HL-60 (cell line): ENCODE measurements at regions not wholly inside any gene's neighbourhood (a gene's known extent, or its start where the extent isn't known, plus 50 kb on each side); places are given as distances from the start of the nearest gene placed in this dataset.

Experiments used
- DNase-seq, 2 experiments: peaks; one replicate each; pipeline ENCODE4 v3.0.0-alpha.2; 2010 to 2020; ENCODE audit warnings: low read depth in 1 of 2, low spot score in 1 of 2
- H3K27ac ChIP-seq: fragments of 250-450 bp; sonication (Bioruptor Pico); replicated peaks from 2 replicates; pipeline ENCODE4 v1.5.1; 2020; ENCODE audit warnings: mild to moderate bottlenecking, moderate library complexity
- H3K27me3 ChIP-seq: fragments of 250-450 bp; sonication (Bioruptor Pico); 2 replicates; pipeline ENCODE4 v1.5.1; 2021; ENCODE audit warnings: mild to moderate bottlenecking, moderate library complexity; ENCODE audit not compliant: insufficient read depth, poor library complexity, severe bottlenecking
- H3K4me3 ChIP-seq: replicated peaks from 2 replicates; pipeline ENCODE4 v1.5.1; 2011; ENCODE audit warnings: mild to moderate bottlenecking, control low read depth, low read length; ENCODE audit not compliant: insufficient read depth
- CTCF ChIP-seq: IDR thresholded peaks from one replicate; pipeline ENCODE4 v1.5.1; 2011; ENCODE audit warnings: low read length, control low read depth, inconsistent platforms; ENCODE audit not compliant: insufficient read depth
- GABPA ChIP-seq: IDR thresholded peaks from 2 replicates; pipeline ENCODE4 v1.6.1; 2012; ENCODE audit warnings: low read depth
- POLR2AphosphoS5 ChIP-seq: IDR thresholded peaks from 2 replicates; pipeline ENCODE4 v1.6.1; 2012; ENCODE audit warnings: low read depth
- REST ChIP-seq: IDR thresholded peaks from 2 replicates; pipeline ENCODE4 v1.6.1; 2012; ENCODE audit warnings: low read depth; ENCODE audit not compliant: insufficient replicate concordance
- SPI1 ChIP-seq: IDR thresholded peaks from 2 replicates; pipeline ENCODE4 v1.6.1; 2012; ENCODE audit warnings: low read depth, mild to moderate bottlenecking, borderline replicate concordance

DNA sequence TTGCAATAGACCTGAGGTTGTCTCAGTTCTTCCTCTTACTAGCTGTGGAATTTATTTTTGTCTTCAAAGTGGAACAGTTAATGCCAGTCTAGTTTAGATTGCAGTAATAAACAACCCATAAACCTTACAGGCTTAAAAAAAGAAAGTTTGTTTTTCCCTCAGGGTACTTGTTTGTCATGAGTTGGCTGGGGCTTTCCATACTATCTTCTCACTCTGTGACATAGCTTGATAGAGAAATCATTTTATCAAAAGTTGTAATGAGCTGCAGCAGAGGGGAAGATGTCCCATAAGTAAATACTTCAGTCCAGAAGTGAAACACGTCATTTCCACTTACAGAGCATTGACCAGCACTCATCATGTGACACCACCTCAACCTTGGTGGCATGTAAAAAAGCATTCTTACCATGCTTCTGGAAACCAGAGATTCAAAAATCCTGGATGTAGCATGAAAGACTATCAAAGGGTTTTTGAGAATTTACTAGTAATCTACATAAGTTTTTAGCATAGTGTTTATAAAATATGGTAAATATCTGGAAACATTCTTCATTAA, 62.8 kb upstream of the COL11A1 start:
- peak in 1 of 2 experiments; percentile 14 for DNase-seq
- peak overlapping the region; percentile 46 for H3K27ac ChIP-seq
- TF ChIP-seq POLR2AphosphoS5 (no peak), REST (no peak)
- no peak overlapping the region for H3K4me3 ChIP-seq
- H3K27me3 ChIP-seq, result no peaks in the 10 kb centered on the region

GRCh38 chr1:103170609-103171008, 62.3 kb upstream of the COL11A1 start:
- TF ChIP-seq REST (no peak), POLR2AphosphoS5 (no peak), GABPA (no peak), SPI1 (no peak), CTCF (no peak)
- Histone ChIP-seq H3K4me3 (no peak overlapping the region), H3K27me3 (no peaks in the 10 kb centered on the region), H3K27ac (peak overlapping the region; percentile 46)
- DNase-seq, result peak in 1 of 2 experiments; percentile 62

DNA sequence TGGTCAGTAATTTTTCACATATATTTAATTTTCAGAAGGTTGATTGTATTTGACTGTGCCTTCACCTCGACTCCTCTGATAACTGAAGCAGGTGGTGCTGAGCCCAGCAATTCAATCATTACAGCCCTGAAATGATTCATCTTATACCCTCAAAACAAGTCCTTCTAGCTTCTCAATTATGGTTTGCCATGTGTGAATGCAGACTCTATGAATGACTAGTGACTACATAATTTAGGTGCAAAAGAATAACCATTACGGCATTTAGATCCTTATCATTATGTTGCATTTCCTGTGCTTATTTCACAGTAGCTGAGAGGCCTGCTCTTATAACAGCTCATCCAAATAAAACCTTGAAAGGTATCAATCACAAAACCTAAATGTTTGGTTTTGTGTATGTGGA, 54.0 kb upstream of the COL11A1 start:
- no peak for DNase-seq
- TF ChIP-seq REST (no peak), GABPA (no peak), SPI1 (no peak), POLR2AphosphoS5 (no peak), CTCF (no peak)
- Histone ChIP-seq H3K4me3 (no peak overlapping the region), H3K27me3 (no peaks in the 10 kb centered on the region), H3K27ac (no peak overlapping the region)

DNA sequence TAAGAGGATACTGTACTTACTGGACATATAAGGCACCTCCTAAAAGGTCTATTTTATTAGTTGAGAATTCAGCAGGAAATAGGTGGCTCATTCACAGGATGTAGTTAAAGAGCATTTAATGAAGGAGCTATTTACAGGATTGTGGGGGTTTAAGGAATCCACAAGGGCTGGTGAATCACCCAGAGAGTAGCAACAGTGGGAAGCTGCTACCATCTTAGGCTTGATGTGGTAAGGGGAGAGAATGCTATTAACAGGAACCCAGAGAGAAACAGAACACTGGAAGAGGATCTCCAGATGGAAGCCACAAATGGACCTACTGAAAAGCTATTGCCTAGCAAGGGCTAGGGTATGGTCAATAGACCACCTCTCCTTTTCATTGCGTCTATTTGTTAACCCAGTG, 52.0 kb upstream of the COL11A1 start:
- Histone ChIP-seq H3K27me3 (no peaks in the 10 kb centered on the region), H3K27ac (no peak overlapping the region), H3K4me3 (no peak overlapping the region)
- TF ChIP-seq POLR2AphosphoS5 (no peak), CTCF (no peak), REST (no peak), SPI1 (peak; percentile 81)
- DNase-seq, result peak in 1 of 2 experiments; percentile 24
